ENCODE measurements at regions not wholly inside any gene's neighbourhood (a gene's known extent, or its start where the extent isn't known, plus 50 kb on each side); places are given as distances from the start of the nearest gene placed in this dataset.

DNA sequence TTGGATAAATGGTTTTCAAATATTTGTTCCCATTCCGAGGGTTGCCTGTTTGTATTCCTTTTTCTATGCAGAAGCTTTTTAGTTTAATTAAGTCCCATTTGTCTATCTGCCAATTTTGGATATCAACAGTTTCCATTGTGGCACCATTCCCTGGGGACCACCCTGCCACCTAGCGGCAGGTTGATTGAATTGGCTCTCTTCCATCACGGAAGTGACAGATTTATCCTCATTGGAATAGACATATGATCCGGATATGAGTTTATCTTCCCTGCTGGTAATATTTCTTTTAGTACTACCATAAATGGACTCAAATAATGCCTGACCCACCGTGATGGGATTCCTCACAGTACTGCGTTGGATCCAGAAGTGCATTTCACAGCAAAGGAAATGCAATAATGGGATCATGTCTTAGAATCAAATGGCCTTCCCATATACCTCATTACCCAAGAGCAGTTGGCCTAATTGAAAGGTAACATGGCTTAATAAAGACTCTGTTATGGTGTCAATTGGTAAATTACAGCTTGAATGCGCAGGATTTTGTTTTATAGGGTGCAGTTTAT lies 327.0 kb downstream of the BMP2 start:
- H3K9me3 ChIP-seq: no peaks in the 10 kb centered on the region
- no peak overlapping the region for H3K27ac ChIP-seq
- no peak overlapping the region for H3K4me3 ChIP-seq
- no peak for DNase-seq
- TF ChIP-seq, protein P1, sequence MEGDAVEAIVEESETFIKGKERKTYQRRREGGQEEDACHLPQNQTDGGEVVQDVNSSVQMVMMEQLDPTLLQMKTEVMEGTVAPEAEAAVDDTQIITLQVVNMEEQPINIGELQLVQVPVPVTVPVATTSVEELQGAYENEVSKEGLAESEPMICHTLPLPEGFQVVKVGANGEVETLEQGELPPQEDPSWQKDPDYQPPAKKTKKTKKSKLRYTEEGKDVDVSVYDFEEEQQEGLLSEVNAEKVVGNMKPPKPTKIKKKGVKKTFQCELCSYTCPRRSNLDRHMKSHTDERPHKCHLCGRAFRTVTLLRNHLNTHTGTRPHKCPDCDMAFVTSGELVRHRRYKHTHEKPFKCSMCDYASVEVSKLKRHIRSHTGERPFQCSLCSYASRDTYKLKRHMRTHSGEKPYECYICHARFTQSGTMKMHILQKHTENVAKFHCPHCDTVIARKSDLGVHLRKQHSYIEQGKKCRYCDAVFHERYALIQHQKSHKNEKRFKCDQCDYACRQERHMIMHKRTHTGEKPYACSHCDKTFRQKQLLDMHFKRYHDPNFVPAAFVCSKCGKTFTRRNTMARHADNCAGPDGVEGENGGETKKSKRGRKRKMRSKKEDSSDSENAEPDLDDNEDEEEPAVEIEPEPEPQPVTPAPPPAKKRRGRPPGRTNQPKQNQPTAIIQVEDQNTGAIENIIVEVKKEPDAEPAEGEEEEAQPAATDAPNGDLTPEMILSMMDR (IDR thresholded peaks at IDR 0.05): no peak
- TF ChIP-seq POLR2A (IDR thresholded peaks at IDR 0.05): no peak
- H3K36me3 ChIP-seq: no peaks in the 10 kb centered on the region
- no peaks in the 10 kb centered on the region for H3K4me1 ChIP-seq
- intact Hi-C loops (cut with DNase I; ENCODE audit: low total_unique reads): no loop called here
- no peaks in the 10 kb centered on the region for H3K27me3 ChIP-seq

DNA sequence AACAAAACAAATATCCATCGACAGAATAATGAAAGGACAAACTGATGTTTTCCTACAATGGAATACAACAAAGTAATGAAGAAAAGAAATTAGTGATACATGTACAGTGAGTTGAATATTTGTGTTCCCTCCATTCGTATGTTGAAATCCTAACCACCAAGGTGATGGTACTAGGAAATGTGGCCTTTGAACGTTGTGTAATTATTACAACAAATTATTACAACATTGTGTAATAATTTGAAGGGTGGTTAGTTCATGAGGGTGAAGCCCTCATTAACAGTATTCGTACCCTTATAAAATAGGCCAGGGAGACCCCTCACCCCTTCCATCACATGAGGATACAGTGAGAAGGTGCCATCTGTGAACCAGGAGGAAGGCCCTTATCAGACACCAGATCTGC lies 339.4 kb downstream of the BMP2 start:
- no peaks in the 10 kb centered on the region for H3K36me3 ChIP-seq
- no peak for TF ChIP-seq POLR2A (IDR thresholded peaks at IDR 0.05)
- TF ChIP-seq, protein P1 (IDR thresholded peaks at IDR 0.05): no peak
- no peaks in the 10 kb centered on the region for H3K27me3 ChIP-seq
- intact Hi-C loops (cut with DNase I; ENCODE audit: low total_unique reads): no loop called here
- no peak overlapping the region for H3K27ac ChIP-seq
- H3K4me3 ChIP-seq: no peak overlapping the region
- DNase-seq: no peak
- no peaks in the 10 kb centered on the region for H3K4me1 ChIP-seq
- H3K9me3 ChIP-seq: no peaks in the 10 kb centered on the region

DNA sequence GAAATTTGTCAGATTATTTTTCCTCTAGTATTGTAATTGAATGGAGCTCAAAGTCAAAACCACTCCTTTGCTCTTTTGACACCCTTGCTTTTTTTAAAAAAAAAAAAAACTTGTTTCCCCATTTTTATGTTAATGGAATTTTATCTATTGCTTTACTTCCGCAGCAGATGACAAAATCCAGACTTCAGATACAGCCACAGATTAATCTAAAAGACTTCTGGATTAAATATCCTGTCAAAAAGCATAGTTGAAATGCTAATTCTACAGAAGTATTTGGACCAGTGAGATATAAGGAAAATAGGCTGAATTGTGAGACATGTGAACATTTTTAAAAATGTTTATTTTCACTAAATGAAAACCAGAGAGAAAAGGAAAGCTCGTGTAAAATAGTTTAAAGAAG lies 341.4 kb downstream of the BMP2 start:
- no peak for TF ChIP-seq POLR2A (IDR thresholded peaks at IDR 0.05)
- TF ChIP-seq, protein P1 (IDR thresholded peaks at IDR 0.05): no peak
- no peaks in the 10 kb centered on the region for H3K4me1 ChIP-seq
- H3K27ac ChIP-seq: no peak overlapping the region
- no peak for DNase-seq
- intact Hi-C loops (cut with DNase I; ENCODE audit: low total_unique reads): no loop called here
- H3K36me3 ChIP-seq: no peaks in the 10 kb centered on the region
- H3K27me3 ChIP-seq: no peaks in the 10 kb centered on the region
- no peaks in the 10 kb centered on the region for H3K9me3 ChIP-seq
- H3K4me3 ChIP-seq: no peak overlapping the region

DNA sequence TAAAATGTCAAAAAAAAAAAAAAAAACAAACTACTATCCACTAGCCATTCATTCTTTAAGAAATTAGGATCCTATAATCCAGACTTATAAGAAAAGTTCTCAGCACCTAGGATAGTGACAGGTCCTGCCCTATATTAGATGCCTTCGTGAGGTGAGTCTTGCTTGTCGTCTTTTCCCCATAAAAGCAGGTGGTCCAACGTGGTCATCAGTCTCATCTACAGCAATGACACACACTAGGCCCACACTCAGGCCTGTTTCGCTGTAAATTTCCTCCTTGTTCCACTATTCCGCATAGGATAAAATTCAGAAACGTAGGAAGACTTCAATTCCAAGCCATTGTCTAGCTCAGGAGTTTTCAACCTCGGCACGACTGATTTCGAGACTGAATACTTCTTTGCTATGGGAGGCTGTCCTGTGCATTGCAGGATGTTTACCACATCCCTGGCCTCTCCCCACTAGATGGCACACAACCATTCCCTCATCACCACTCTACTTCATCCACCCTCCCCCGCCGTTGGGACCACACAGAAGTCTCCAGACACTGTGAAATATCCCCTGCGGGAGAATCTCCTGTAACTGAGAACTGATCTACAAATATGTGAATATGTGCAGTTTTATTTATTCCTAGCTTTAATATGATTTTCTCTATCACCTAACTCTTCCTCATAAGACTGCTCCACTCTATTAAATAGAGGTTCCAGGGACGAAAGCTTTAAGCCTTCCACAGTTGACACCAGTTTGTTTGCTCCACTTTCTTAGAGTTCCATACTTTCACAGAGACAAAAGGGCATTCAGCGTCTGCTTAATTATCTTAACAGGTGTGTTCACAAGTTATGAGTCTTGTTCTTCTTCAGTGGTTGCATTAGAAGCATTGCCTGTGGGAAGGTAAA lies 346.3 kb downstream of the BMP2 start:
- intact Hi-C loops (cut with DNase I; ENCODE audit: low total_unique reads): no loop called here
- Histone ChIP-seq H3K4me1 (no peaks in the 10 kb centered on the region), H3K4me3 (no peak overlapping the region), H3K9me3 (no peaks in the 10 kb centered on the region), H3K27ac (no peak overlapping the region), H3K36me3 (no peaks in the 10 kb centered on the region), H3K27me3 (no peaks in the 10 kb centered on the region)
- TF ChIP-seq POLR2A (IDR thresholded peaks at IDR 0.05): no peak
- TF ChIP-seq, protein P1 (IDR thresholded peaks at IDR 0.05): no peak
- no peak for DNase-seq

DNA sequence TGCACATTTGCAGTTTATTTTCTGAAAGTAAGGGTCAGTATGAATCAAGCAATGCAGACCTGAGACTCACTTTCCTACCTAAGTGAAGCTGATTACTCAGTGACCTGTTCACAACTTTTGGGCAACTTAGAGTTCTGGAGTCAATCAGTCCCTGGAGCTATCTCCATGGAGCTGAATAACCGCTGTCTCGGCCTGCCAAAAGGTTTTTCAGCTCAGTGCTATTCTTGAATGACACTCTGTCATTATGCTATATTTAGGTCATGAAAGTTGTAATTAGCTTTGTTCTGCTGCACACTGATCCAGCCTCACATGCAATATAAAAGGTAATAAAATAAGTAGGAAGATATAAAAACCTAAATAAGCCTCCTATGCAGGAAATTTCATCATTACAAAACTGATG lies 356.0 kb downstream of the BMP2 start:
- intact Hi-C loops (cut with DNase I; ENCODE audit: low total_unique reads): no loop called here
- TF ChIP-seq, protein P1 (IDR thresholded peaks at IDR 0.05): no peak
- TF ChIP-seq POLR2A (IDR thresholded peaks at IDR 0.05): no peak
- no peak for DNase-seq
- Histone ChIP-seq H3K9me3 (no peaks in the 10 kb centered on the region), H3K36me3 (no peaks in the 10 kb centered on the region), H3K27ac (no peak overlapping the region), H3K4me1 (no peaks in the 10 kb centered on the region), H3K27me3 (no peaks in the 10 kb centered on the region), H3K4me3 (no peak overlapping the region)

All from uterus (tissue), 3 donors.